Ascending aorta (tissue), 2 donors: ENCODE measurements at regions not wholly inside any gene's neighbourhood (a gene's known extent, or its start where the extent isn't known, plus 50 kb on each side); places are given as distances from the start of the nearest gene placed in this dataset.

Source experiments
- DNase-seq, 2 donors: peaks; one replicate each; pipeline ENCODE4 v3.0.0-alpha.2; 2019; ENCODE audit warnings: low spot score in 2 of 2
- H3K27ac ChIP-seq, 2 donors: fragments of 200-600 bp; sonication (generic); one replicate each; pipeline ENCODE4 v1.5.1; 2016 to 2017; ENCODE audit warnings: mild to moderate bottlenecking in 1 of 2
- H3K27me3 ChIP-seq: fragments of 200-600 bp; sonication (generic); one replicate; pipeline ENCODE4 v1.5.1; 2017
- H3K36me3 ChIP-seq, 2 donors: fragments of 200-600 bp; sonication (generic); one replicate each; pipeline ENCODE4 v1.5.1; 2016
- H3K4me1 ChIP-seq, 2 donors: fragments of 200-600 bp; sonication (generic); one replicate each; pipeline ENCODE4 v1.5.1; 2016 to 2017; ENCODE audit warnings: mild to moderate bottlenecking in 1 of 2
- H3K4me3 ChIP-seq, 2 donors: fragments of 200-600 bp; sonication (generic); one replicate each; pipeline ENCODE4 v1.5.1; 2016 to 2017; ENCODE audit warnings: mild to moderate bottlenecking in 1 of 2
- H3K9me3 ChIP-seq, 2 donors: fragments of 200-600 bp; sonication (generic); one replicate each; pipeline ENCODE4 v1.5.1; 2016
- CTCF ChIP-seq, 3 experiments: fragments of 200-600 bp in 2 of 3; fragments of 450-650 bp in 1 of 3; sonication (generic) in 2 of 3; IDR thresholded peaks; one replicate each; pipeline ENCODE4 v1.5.1; 2016 to 2019; ENCODE audit warnings: antibody characterized with exemption in 3 of 3, mild to moderate bottlenecking in 1 of 3, moderate library complexity in 1 of 3
- intact Hi-C: fragments of 100-400 bp; cut with DNase I; formaldehyde crosslinking; loops from one replicate; pipeline ENCODE4 v1.15.1; 2023

- no peak for DNase-seq
- H3K36me3 ChIP-seq = no peaks in the 10 kb centered on the region
- H3K27ac ChIP-seq = no peak overlapping the region
- H3K4me1 ChIP-seq = no peaks in the 10 kb centered on the region
- no peaks in the 10 kb centered on the region for H3K9me3 ChIP-seq
- no peak overlapping the region for H3K4me3 ChIP-seq
- intact Hi-C loops = no loop called here
- no peak for TF ChIP-seq CTCF (IDR thresholded peaks at IDR 0.05)
- H3K27me3 ChIP-seq = no peaks in the 10 kb centered on the region
Observed at GRCh38 chr14:97246648-97247047, 449.5 kb downstream of the VRK1 start.

GRCh38 chr14:97248973-97249372, 451.8 kb downstream of the VRK1 start:
- intact Hi-C loops = no loop called here
- Histone ChIP-seq H3K4me1 (no peaks in the 10 kb centered on the region), H3K27me3 (no peaks in the 10 kb centered on the region), H3K27ac (no peak overlapping the region), H3K36me3 (no peaks in the 10 kb centered on the region), H3K4me3 (no peak overlapping the region), H3K9me3 (peaks cover 0 to 4% of the 10 kb centered on the region in 2 donors)
- no peak for TF ChIP-seq CTCF (IDR thresholded peaks at IDR 0.05)
- no peak for DNase-seq

GRCh38 chr14:97250931-97251330, 453.7 kb downstream of the VRK1 start:
- Histone ChIP-seq H3K4me3 (no peak overlapping the region), H3K36me3 (no peaks in the 10 kb centered on the region), H3K4me1 (no peaks in the 10 kb centered on the region), H3K27me3 (no peaks in the 10 kb centered on the region), H3K9me3 (peaks cover 0 to 4% of the 10 kb centered on the region in 2 donors), H3K27ac (no peak overlapping the region)
- intact Hi-C loops = no loop called here
- TF ChIP-seq CTCF (IDR thresholded peaks at IDR 0.05) = no peak
- no peak for DNase-seq

- H3K27me3 ChIP-seq = no peaks in the 10 kb centered on the region
- DNase-seq = no peak
- TF ChIP-seq CTCF (IDR thresholded peaks at IDR 0.05) = no peak
- intact Hi-C loops = no loop called here
- no peaks in the 10 kb centered on the region for H3K36me3 ChIP-seq
- no peak overlapping the region for H3K4me3 ChIP-seq
- no peak overlapping the region for H3K27ac ChIP-seq
- no peaks in the 10 kb centered on the region for H3K4me1 ChIP-seq
- peaks cover 0 to 4% of the 10 kb centered on the region in 2 donors for H3K9me3 ChIP-seq
Observed at GRCh38 chr14:97251491-97252155, 454.4 kb downstream of the VRK1 start.

- Histone ChIP-seq H3K9me3 (peaks cover 0 to 4% of the 10 kb centered on the region in 2 donors), H3K4me1 (no peaks in the 10 kb centered on the region), H3K4me3 (no peak overlapping the region), H3K27me3 (no peaks in the 10 kb centered on the region), H3K36me3 (no peaks in the 10 kb centered on the region), H3K27ac (no peak overlapping the region)
- intact Hi-C loops = no loop called here
- DNase-seq = no peak
- no peak for TF ChIP-seq CTCF (IDR thresholded peaks at IDR 0.05)
Observed at GRCh38 chr14:97253756-97254155, 456.6 kb downstream of the VRK1 start.

- no peaks in the 10 kb centered on the region for H3K36me3 ChIP-seq
- H3K9me3 ChIP-seq = no peaks in the 10 kb centered on the region
- no peak overlapping the region for H3K4me3 ChIP-seq
- no peak for TF ChIP-seq CTCF (IDR thresholded peaks at IDR 0.05)
- H3K4me1 ChIP-seq = no peaks in the 10 kb centered on the region
- DNase-seq = no peak
- no peaks in the 10 kb centered on the region for H3K27me3 ChIP-seq
- no peak overlapping the region for H3K27ac ChIP-seq
- intact Hi-C loops = no loop called here
Observed at GRCh38 chr14:97262336-97262735, 465.2 kb downstream of the VRK1 start.
